Neural cell (in vitro differentiated cells): ENCODE measurements at regions not wholly inside any gene's neighbourhood (a gene's known extent, or its start where the extent isn't known, plus 50 kb on each side); places are given as distances from the start of the nearest gene placed in this dataset.

Experiments
- TAF1 ChIP-seq: IDR thresholded peaks from 2 replicates; pipeline ENCODE4 v1.6.1; 2012; ENCODE audit warnings: low read depth
- TF ChIP-seq, protein P1 (sequence below): fragments of 450-650 bp; IDR thresholded peaks from 2 replicates; pipeline ENCODE4 v1.5.1; 2014; ENCODE audit warnings: antibody characterized with exemption, mild to moderate bottlenecking, moderate library complexity; ENCODE audit not compliant: poor library complexity, severe bottlenecking

- TF ChIP-seq, protein P1, sequence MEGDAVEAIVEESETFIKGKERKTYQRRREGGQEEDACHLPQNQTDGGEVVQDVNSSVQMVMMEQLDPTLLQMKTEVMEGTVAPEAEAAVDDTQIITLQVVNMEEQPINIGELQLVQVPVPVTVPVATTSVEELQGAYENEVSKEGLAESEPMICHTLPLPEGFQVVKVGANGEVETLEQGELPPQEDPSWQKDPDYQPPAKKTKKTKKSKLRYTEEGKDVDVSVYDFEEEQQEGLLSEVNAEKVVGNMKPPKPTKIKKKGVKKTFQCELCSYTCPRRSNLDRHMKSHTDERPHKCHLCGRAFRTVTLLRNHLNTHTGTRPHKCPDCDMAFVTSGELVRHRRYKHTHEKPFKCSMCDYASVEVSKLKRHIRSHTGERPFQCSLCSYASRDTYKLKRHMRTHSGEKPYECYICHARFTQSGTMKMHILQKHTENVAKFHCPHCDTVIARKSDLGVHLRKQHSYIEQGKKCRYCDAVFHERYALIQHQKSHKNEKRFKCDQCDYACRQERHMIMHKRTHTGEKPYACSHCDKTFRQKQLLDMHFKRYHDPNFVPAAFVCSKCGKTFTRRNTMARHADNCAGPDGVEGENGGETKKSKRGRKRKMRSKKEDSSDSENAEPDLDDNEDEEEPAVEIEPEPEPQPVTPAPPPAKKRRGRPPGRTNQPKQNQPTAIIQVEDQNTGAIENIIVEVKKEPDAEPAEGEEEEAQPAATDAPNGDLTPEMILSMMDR: no peak
- no peak for TF ChIP-seq TAF1
Measured at GRCh38 chr1:147379889-147380288, 137.4 kb downstream of the CHD1L start.
